GM10266 (cell line): ENCODE measurements at regions not wholly inside any gene's neighbourhood (a gene's known extent, or its start where the extent isn't known, plus 50 kb on each side); places are given as distances from the start of the nearest gene placed in this dataset.

Experiments
- DNase-seq: peaks from one replicate; pipeline ENCODE4 v3.0.0; 2012; ENCODE audit errors: extremely low spot score
- TF ChIP-seq, protein P1 (sequence below): IDR thresholded peaks from 2 replicates; pipeline ENCODE4 v1.5.1; 2012; ENCODE audit warnings: mild to moderate bottlenecking, low read depth; ENCODE audit not compliant: control insufficient read depth, insufficient read depth; ENCODE audit errors: missing control alignments

- DNase-seq, result no peak
- TF ChIP-seq, protein P1, sequence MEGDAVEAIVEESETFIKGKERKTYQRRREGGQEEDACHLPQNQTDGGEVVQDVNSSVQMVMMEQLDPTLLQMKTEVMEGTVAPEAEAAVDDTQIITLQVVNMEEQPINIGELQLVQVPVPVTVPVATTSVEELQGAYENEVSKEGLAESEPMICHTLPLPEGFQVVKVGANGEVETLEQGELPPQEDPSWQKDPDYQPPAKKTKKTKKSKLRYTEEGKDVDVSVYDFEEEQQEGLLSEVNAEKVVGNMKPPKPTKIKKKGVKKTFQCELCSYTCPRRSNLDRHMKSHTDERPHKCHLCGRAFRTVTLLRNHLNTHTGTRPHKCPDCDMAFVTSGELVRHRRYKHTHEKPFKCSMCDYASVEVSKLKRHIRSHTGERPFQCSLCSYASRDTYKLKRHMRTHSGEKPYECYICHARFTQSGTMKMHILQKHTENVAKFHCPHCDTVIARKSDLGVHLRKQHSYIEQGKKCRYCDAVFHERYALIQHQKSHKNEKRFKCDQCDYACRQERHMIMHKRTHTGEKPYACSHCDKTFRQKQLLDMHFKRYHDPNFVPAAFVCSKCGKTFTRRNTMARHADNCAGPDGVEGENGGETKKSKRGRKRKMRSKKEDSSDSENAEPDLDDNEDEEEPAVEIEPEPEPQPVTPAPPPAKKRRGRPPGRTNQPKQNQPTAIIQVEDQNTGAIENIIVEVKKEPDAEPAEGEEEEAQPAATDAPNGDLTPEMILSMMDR, result no peak
Observed at GRCh38 chr15:88348579-88349230, 92.2 kb upstream of the NTRK3 start.

GRCh38 chr15:88345962-88346361, 89.4 kb upstream of the NTRK3 start:
- TF ChIP-seq, protein P1, result no peak
- DNase-seq, result no peak

DNA sequence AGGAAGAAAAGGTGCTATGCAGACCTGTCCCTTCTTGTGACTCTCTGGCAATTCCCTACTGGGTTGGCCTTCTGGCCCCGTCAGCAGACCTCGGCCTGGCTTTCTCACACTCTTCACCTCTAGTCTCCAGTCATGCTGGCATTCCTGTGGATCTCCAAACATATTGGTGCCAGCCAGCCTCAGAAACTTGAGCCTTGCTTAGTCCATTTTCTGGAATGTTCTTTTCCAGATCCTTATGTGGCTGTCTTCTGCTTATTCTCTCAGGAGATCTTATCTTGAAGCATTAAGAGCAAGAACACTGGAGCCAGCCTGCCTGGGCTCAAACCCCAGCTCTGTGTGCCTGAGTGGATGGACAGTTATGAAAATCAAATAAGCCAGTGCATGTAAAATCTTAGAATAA, 88.2 kb upstream of the NTRK3 start:
- TF ChIP-seq, protein P1, result no peak
- DNase-seq, result no peak

- TF ChIP-seq, protein P1, result no peak
- no peak for DNase-seq
Observed at GRCh38 chr15:88342666-88343065, 86.1 kb upstream of the NTRK3 start.

GRCh38 chr15:88341653-88342052, 85.1 kb upstream of the NTRK3 start:
- TF ChIP-seq, protein P1, result no peak
- DNase-seq, result no peak

- TF ChIP-seq, protein P1, result no peak
- DNase-seq, result no peak
Observed at GRCh38 chr15:88341006-88341405, 84.5 kb upstream of the NTRK3 start.

- TF ChIP-seq, protein P1, result no peak
- no peak for DNase-seq
Observed at GRCh38 chr15:88337993-88338392, 81.5 kb upstream of the NTRK3 start.
